HG03457 (cell line): ENCODE measurements at regions not wholly inside any gene's neighbourhood (a gene's known extent, or its start where the extent isn't known, plus 50 kb on each side); places are given as distances from the start of the nearest gene placed in this dataset.

ENCODE experiments used
- ATAC-seq: cut with Tn5 transposase; IDR thresholded peaks from one replicate; pipeline ENCODE4 v1.9.1; 2021; ENCODE audit warnings: moderate number of reproducible peaks; ENCODE audit not compliant: unreplicated experiment

DNA sequence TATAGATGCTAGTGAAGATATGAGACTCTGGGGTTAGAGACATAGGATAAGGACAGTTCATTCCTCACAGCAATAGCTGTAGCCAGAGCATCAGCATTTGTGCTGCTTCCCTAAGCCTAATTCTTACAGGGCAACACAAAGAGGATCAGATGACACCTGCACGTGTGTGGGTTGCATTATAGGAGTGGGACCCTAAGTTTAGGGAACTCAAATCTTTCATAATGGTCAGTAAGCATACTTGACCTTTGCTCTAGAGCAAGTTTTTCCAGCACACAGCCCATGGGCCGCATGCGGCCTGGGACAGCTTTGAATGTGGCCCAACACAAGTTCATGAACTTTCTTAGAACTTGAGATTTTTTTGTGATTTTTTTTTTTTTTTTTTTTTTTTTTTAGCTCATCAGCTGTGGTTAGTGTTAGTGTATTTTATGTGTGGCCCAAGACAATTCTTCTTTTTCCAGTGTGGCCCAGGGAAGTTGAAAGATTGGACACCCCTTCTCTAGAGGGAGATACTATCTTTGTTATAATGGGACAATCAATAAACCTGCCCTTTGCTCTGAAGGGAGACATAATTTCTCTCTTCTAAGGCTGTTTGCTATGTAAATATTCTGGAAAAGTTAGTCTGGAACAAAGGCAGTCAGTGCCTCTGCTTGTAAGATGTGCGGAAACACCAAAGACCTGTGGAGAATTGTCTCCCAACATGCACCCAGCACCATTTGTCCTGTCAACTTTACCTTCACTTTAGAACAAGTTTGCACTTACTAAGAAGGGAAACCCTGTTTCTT is 650.2 kb downstream of the ZNF674 start:
- no peak for ATAC-seq

GRCh38 chrX:45889471-45889870 is 655.8 kb downstream of the ZNF674 start:
- no peak for ATAC-seq

GRCh38 chrX:45888518-45888917 is 656.7 kb downstream of the ZNF674 start:
- no peak for ATAC-seq

GRCh38 chrX:45885931-45886330 is 659.3 kb downstream of the ZNF674 start:
- ATAC-seq = no peak

DNA sequence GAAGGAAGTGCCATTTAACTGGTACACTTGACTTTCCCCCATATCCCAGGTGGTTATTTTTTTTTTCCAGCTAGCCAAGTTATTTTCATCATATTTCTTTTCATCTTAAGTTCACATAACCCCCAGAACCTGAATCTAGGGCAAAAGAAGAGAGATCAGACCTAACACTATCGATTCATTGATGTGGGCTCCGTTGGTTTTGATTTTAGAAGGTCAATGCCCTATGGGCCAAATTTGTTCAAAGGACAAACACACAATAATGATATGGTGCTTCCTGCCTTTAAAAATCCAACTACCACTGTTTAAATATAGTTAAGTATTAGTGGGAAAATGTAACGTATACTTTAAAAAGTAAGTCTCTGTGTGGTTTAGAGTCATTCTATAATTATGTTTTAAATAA is 665.7 kb downstream of the ZNF674 start:
- ATAC-seq = no peak

DNA sequence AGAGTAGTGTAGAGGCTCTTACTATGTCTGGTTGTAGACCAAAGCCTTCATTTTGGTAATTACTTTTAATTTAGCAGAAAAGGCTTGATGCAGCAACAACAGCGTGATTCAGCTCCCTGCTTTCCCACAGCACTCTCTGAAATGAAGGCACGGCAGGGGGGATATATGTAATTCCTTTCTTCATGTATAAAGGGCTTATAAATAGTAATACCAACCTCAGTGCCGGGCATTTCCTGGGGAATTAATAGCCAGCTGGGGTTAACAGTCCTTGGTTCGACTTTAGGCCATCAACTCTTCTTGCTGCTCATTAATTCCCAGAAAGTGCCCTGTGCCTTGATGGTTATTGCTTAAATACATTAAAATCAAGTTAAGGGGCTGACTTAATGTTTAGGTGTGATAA is 669.0 kb downstream of the ZNF674 start:
- ATAC-seq = no peak

DNA sequence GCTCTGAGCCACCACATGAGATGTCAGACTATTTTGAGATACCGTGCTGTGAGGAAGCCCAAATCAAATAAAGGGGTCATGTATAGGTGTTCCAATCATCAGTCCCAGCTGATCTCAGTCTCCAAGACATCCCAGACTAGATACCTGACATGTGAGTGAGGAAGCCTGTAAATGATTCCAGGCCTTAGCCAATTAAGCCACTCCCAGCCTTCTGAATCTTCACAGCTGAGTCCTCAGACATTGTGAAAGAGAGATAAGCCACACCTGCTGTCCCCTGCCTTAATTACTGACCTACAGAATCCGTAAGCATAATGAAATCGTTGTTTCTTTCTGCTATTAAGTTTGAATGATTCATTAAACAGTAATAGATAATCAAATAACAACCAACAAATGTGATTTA is 671.4 kb downstream of the ZNF674 start:
- ATAC-seq = no peak

DNA sequence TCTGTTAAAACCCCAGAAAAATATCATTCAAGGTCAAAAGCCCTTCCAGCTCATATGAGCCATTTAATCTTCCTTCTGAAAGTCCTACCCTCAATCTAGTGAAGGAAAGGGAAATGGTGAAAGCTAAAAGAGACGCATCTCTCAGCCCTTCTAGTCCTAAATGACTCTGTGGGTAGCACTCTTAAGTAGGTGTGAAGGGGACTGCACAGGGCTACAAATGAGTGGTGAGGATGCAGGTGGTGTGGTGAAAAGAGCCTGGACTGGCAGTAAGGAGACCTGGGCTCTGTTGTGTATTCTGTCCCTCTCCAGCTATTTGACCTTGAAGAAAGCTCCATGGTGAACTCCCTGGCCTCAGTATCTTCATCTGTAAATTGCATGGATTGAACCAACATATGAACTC is 671.8 kb upstream of the DIPK2B start:
- no peak for ATAC-seq

- no peak for ATAC-seq
These were observed 667.7 kb upstream of the DIPK2B start for GRCh38 chrX:45868425-45868824.

GRCh38 chrX:45862801-45863200 is 662.1 kb upstream of the DIPK2B start:
- ATAC-seq = no peak

GRCh38 chrX:45860450-45860849 is 659.8 kb upstream of the DIPK2B start:
- ATAC-seq = no peak

- no peak for ATAC-seq
These were observed 658.7 kb upstream of the DIPK2B start for GRCh38 chrX:45859407-45859806.

DNA sequence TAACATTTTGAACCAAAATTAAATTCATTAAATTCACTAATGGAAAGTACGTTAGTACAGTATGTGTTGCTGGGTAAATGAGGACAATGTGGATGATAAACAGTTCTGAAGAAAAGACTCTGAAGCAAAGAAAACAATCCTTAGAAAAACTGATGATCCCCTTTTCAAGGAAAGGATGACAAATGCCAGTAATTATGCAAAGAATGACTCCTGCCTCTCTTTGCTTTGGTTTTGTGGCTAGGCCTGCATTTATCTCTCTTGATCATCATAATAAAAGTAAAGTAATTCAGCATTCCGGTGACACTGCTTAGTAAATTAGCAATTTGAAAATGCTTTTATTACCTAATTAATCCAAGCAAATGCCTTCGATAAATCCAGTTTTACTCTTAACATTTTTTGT is 652.2 kb upstream of the DIPK2B start:
- no peak for ATAC-seq

- ATAC-seq = no peak
These were observed 650.8 kb upstream of the DIPK2B start for GRCh38 chrX:45851434-45851991.

GRCh38 chrX:45850775-45851433 is 650.2 kb upstream of the DIPK2B start:
- no peak for ATAC-seq

DNA sequence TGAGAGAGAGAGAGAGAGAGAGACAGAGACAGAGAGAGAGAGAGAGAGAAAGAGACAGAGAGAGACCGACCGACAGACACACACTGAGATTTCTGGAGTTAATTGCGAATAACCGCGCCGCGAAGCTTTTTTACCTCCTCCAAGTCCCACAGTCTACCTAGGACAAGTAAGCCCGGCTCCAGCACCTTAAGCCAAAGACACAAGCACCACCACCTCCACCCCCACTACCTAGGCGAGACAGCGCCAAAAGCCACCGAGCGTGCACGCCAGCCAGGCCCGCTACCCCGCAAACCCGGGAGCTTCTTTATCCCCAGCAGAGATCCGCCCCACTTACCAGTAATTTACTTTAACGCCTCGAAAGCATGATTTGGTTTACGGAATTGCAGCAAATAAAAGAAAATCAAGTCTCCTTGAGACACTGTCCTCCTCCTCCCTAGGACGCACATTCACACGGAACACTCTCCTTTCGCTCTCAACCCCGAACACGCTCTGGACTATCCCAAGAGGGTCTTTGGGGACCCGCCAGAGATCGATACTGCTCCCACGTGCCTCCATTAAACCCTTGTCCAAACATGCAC is 649.6 kb upstream of the DIPK2B start:
- no peak for ATAC-seq

- no peak for ATAC-seq
These were observed 648.7 kb upstream of the DIPK2B start for GRCh38 chrX:45849261-45849862.

DNA sequence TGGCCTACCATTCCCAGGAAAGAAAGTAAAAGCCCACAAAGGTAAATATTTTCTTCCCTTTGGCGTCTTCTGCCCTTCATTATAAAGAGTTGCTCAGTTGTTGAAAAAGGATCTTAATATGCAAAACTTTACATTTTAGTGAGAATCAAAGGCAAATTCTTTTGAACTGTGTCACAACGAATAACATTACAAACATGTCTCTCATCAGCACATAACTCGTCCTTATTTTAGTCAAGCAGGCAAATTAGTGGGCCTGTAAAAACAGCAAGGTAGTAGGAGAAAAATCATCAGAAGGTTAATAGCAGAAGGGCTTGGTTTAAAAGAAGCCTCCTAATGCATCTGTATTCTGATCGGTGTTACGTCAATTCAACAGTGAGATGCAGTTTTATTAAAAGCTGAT is 647.3 kb upstream of the DIPK2B start:
- ATAC-seq = no peak

DNA sequence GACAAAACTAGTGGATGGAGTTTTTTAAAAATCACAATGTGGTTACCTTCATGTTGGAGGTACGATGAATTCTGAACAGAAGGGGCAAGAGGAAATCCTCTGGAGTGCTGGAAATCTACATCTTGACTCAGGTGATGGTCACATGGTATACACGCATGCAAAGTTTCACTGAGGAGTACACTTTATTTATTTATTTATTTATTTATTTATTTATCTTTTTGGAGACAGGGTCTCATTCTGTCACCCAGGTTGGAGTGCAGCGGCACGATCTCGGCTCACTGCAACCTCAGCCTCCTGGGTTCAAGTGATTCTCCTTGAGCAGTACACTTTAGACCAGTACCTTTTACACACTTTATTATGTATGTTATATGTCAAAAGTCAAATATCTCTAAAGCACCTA is 645.7 kb upstream of the DIPK2B start:
- no peak for ATAC-seq

DNA sequence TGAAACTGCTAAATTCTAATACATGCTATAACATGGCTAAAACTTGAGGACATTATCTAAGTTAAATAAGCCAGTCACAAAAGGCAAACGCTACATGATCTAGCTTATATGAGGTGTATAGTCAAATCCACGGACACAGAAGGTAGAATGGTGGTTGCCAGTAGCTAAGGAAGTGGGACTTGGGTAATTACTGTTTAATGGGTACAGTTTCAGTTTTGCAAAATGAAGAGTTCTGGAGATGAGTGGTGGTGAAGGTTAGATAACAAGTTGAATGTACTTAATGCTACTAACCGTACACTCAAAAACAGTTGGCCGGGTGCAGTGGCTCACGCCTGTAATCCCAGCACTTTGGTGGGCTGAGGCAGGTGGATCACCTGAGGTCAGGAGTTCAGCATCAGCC is 644.5 kb upstream of the DIPK2B start:
- ATAC-seq = no peak

DNA sequence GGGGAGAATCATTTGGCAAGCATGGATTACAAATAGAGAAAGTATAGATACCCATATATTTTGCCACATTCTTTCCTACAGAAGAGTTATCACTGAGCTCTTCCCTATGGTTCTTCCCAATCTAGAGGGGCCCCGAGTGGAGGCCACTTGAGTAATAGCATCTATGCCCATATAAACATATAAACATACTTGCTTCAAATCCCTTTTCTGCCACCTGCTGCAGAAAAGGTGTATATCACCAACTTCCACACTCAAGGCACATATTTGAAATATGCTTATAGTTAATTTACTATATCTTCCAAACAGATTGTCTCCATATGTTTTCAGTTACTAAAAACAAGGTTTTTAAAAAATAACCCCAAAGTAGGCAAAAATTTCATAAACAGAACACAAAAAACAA is 642.8 kb upstream of the DIPK2B start:
- no peak for ATAC-seq

- no peak for ATAC-seq
These were observed 642.2 kb upstream of the DIPK2B start for GRCh38 chrX:45842926-45843315.
